ENCODE measurements at regions not wholly inside any gene's neighbourhood (a gene's known extent, or its start where the extent isn't known, plus 50 kb on each side); places are given as distances from the start of the nearest gene placed in this dataset.

DNA sequence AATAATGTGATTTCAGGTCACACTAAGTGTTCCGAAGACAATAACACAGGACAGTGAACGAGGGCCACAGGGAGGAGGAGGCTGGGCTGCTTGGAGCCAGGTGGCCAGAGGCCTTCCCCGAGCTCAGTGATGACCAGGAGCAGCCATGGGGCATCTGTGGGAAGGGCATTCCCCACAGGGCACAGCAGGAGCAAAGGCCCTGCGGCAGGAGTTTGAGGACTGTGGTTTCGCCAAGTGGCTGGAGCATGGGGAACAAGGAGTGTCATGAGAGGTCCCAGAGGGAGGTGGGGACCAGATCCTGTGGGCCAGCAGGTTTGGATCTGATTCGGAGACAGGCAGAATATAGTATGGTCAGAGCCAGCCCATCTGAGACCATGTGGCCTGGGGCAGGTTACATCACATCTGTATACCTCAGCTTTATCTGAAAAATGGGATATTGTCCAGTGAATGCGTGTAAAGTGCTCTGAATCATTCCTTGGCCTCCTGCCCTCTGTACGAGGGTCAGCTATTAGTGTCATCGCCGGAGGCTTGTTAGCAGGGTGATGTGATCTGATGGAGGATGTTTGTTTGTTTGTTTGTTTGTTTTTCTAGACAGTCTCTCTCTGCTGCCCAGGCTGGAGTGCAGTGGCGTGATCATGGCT lies 176.8 kb downstream of the KATNIP start:
- no peak for TF ChIP-seq RAD21 (IDR thresholded peaks at IDR 0.05; ENCODE audit: low read depth)
- TF ChIP-seq TEAD4 (IDR thresholded peaks at IDR 0.05): no peak
- TF ChIP-seq TAF1 (IDR thresholded peaks at IDR 0.05; ENCODE audit: low read depth): no peak
- no peak for TF ChIP-seq ZBTB7A (IDR thresholded peaks at IDR 0.05; ENCODE audit: low read depth)
- TF ChIP-seq EGR1 (IDR thresholded peaks at IDR 0.05): no peak
- TF ChIP-seq EP300 (IDR thresholded peaks at IDR 0.05; ENCODE audit: borderline replicate concordance): no peak
- TF ChIP-seq, protein P1, sequence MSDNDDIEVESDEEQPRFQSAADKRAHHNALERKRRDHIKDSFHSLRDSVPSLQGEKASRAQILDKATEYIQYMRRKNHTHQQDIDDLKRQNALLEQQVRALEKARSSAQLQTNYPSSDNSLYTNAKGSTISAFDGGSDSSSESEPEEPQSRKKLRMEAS (IDR thresholded peaks at IDR 0.05): no peak
- no peak for TF ChIP-seq CEBPB (IDR thresholded peaks at IDR 0.05)
- no peak for TF ChIP-seq CREB1 (IDR thresholded peaks at IDR 0.05; ENCODE audit: low read depth)
- TF ChIP-seq YY1 (IDR thresholded peaks at IDR 0.05; ENCODE audit: low read depth): no peak
- no peak for TF ChIP-seq NFIC (IDR thresholded peaks at IDR 0.05)
